ENCODE measurements at regions not wholly inside any gene's neighbourhood (a gene's known extent, or its start where the extent isn't known, plus 50 kb on each side); places are given as distances from the start of the nearest gene placed in this dataset.

GRCh38 chr6:105680131-105680530, 277.2 kb upstream of the PREP start:
- TF ChIP-seq CTCF (IDR thresholded peaks at IDR 0.05) (no peak), EZH2phosphoT487 (IDR thresholded peaks at IDR 0.05) (no peak)

Measured in neural progenitor cell (in vitro differentiated cells).